Parathyroid adenoma (tissue), 2 donors: ENCODE measurements at regions not wholly inside any gene's neighbourhood (a gene's known extent, or its start where the extent isn't known, plus 50 kb on each side); places are given as distances from the start of the nearest gene placed in this dataset.

Source experiments
- H2AFZ ChIP-seq: fragments of 300-600 bp; sonication (generic); one replicate; pipeline ENCODE4 v1.7.0; 2017; ENCODE audit warnings: antibody characterized with exemption, mild to moderate bottlenecking
- H3K27ac ChIP-seq: fragments of 300-600 bp; sonication (generic); one replicate; pipeline ENCODE4 v1.7.0; 2017
- H3K27me3 ChIP-seq: fragments of 300-600 bp; sonication (generic); one replicate; pipeline ENCODE4 v1.7.0; 2017; ENCODE audit warnings: low read length; ENCODE audit not compliant: control insufficient read depth, insufficient read depth
- H3K36me3 ChIP-seq: fragments of 300-600 bp; sonication (generic); one replicate; pipeline ENCODE4 v1.7.0; 2017; ENCODE audit warnings: low read length; ENCODE audit not compliant: control insufficient read depth, insufficient read depth
- H3K4me1 ChIP-seq: fragments of 300-600 bp; sonication (generic); one replicate; pipeline ENCODE4 v1.7.0; 2017; ENCODE audit warnings: control low read depth
- H3K4me2 ChIP-seq: fragments of 300-600 bp; sonication (generic); one replicate; pipeline ENCODE4 v1.7.0; 2017; ENCODE audit warnings: low read length
- H3K4me3 ChIP-seq: fragments of 300-600 bp; sonication (generic); one replicate; pipeline ENCODE4 v1.7.0; 2017; ENCODE audit warnings: low read depth, low read length
- H3K79me2 ChIP-seq: fragments of 300-600 bp; sonication (generic); one replicate; pipeline ENCODE4 v1.7.0; 2017; ENCODE audit warnings: control low read depth
- H3K9ac ChIP-seq: fragments of 300-600 bp; sonication (generic); one replicate; pipeline ENCODE4 v1.7.0; 2017; ENCODE audit warnings: mild to moderate bottlenecking
- H3K9me3 ChIP-seq: fragments of 300-600 bp; sonication (generic); one replicate; pipeline ENCODE4 v1.7.0; 2017; ENCODE audit warnings: low read length; ENCODE audit not compliant: control insufficient read depth
- CTCF ChIP-seq: fragments of 300-600 bp; sonication (generic); IDR thresholded peaks from one replicate; pipeline ENCODE4 v1.7.0; 2017; ENCODE audit warnings: antibody characterized with exemption, mild to moderate bottlenecking
- donor health status: primary hyperparathyroidism.

- Histone ChIP-seq H3K27me3 (no peaks in the 10 kb centered on the region), H3K4me2 (no peak overlapping the region), H3K27ac (no peak overlapping the region), H2AFZ (no peak overlapping the region), H3K36me3 (no peaks in the 10 kb centered on the region), H3K9ac (no peak overlapping the region), H3K4me3 (no peak overlapping the region), H3K4me1 (no peaks in the 10 kb centered on the region), H3K79me2 (no peaks in the 10 kb centered on the region), H3K9me3 (no peaks in the 10 kb centered on the region)
- TF ChIP-seq CTCF, result no peak
Observed at GRCh38 chr18:56158676-56159075, 479.7 kb downstream of the TXNL1 start.

- Histone ChIP-seq H3K4me1 (no peaks in the 10 kb centered on the region), H3K4me2 (no peak overlapping the region), H3K27me3 (no peaks in the 10 kb centered on the region), H3K27ac (no peak overlapping the region), H3K79me2 (no peaks in the 10 kb centered on the region), H2AFZ (no peak overlapping the region), H3K9ac (no peak overlapping the region), H3K4me3 (no peak overlapping the region), H3K36me3 (no peaks in the 10 kb centered on the region), H3K9me3 (no peaks in the 10 kb centered on the region)
- no peak for TF ChIP-seq CTCF
Observed at GRCh38 chr18:56157541-56157940, 480.9 kb downstream of the TXNL1 start.

- Histone ChIP-seq H3K4me1 (no peaks in the 10 kb centered on the region), H2AFZ (no peak overlapping the region), H3K4me3 (no peak overlapping the region), H3K79me2 (no peaks in the 10 kb centered on the region), H3K4me2 (no peak overlapping the region), H3K27ac (no peak overlapping the region), H3K27me3 (no peaks in the 10 kb centered on the region), H3K36me3 (no peaks in the 10 kb centered on the region), H3K9ac (no peak overlapping the region), H3K9me3 (no peaks in the 10 kb centered on the region)
- no peak for TF ChIP-seq CTCF
Observed at GRCh38 chr18:56152551-56153310, 485.7 kb downstream of the TXNL1 start.

GRCh38 chr18:56148373-56148772, 490.0 kb downstream of the TXNL1 start:
- H3K9ac ChIP-seq, result no peak overlapping the region
- no peak overlapping the region for H3K4me3 ChIP-seq
- no peak overlapping the region for H3K27ac ChIP-seq
- no peak overlapping the region for H3K4me2 ChIP-seq
- H3K36me3 ChIP-seq, result no peaks in the 10 kb centered on the region
- H3K79me2 ChIP-seq, result no peaks in the 10 kb centered on the region
- TF ChIP-seq CTCF, result no peak
- H3K4me1 ChIP-seq, result no peaks in the 10 kb centered on the region
- no peaks in the 10 kb centered on the region for H3K9me3 ChIP-seq
- no peak overlapping the region for H2AFZ ChIP-seq
- no peaks in the 10 kb centered on the region for H3K27me3 ChIP-seq

- Histone ChIP-seq H3K9ac (no peak overlapping the region), H3K79me2 (no peaks in the 10 kb centered on the region), H3K9me3 (no peaks in the 10 kb centered on the region), H3K4me2 (no peak overlapping the region), H3K4me1 (no peaks in the 10 kb centered on the region), H2AFZ (no peak overlapping the region), H3K4me3 (no peak overlapping the region), H3K27me3 (no peaks in the 10 kb centered on the region), H3K27ac (no peak overlapping the region), H3K36me3 (no peaks in the 10 kb centered on the region)
- TF ChIP-seq CTCF, result no peak
Observed at GRCh38 chr18:56146565-56146964, 491.8 kb downstream of the TXNL1 start.
